Ishikawa (cell line): ENCODE measurements at regions not wholly inside any gene's neighbourhood (a gene's known extent, or its start where the extent isn't known, plus 50 kb on each side); places are given as distances from the start of the nearest gene placed in this dataset.

Source experiments
- CEBPB ChIP-seq: IDR thresholded peaks from 2 replicates; pipeline ENCODE4 v1.6.1; 2012
- CREB1 ChIP-seq: IDR thresholded peaks from 2 replicates; pipeline ENCODE4 v1.6.1; 2012; ENCODE audit warnings: low read depth
- EGR1 ChIP-seq: IDR thresholded peaks from 2 replicates; pipeline ENCODE4 v1.6.1; 2012
- EP300 ChIP-seq: IDR thresholded peaks from 2 replicates; pipeline ENCODE4 v1.6.1; 2012; ENCODE audit warnings: borderline replicate concordance
- FOXM1 ChIP-seq: IDR thresholded peaks from 2 replicates; pipeline ENCODE4 v1.6.1; 2012; ENCODE audit warnings: low read depth, borderline replicate concordance
- MAX ChIP-seq: IDR thresholded peaks from 2 replicates; pipeline ENCODE4 v1.6.1; 2012
- NFIC ChIP-seq: IDR thresholded peaks from 2 replicates; pipeline ENCODE4 v1.6.1; 2012
- RAD21 ChIP-seq: IDR thresholded peaks from 2 replicates; pipeline ENCODE4 v1.6.1; 2012; ENCODE audit warnings: low read depth
- REST ChIP-seq: IDR thresholded peaks from 2 replicates; pipeline ENCODE4 v1.6.1; 2012; ENCODE audit warnings: low read depth, mild to moderate bottlenecking
- TAF1 ChIP-seq: IDR thresholded peaks from 2 replicates; pipeline ENCODE4 v1.6.1; 2012; ENCODE audit warnings: low read depth, mild to moderate bottlenecking
- TCF12 ChIP-seq: IDR thresholded peaks from 2 replicates; pipeline ENCODE4 v1.6.1; 2012; ENCODE audit warnings: low read depth
- TEAD4 ChIP-seq: IDR thresholded peaks from 2 replicates; pipeline ENCODE4 v1.6.1; 2012
- USF1 ChIP-seq: IDR thresholded peaks from 2 replicates; pipeline ENCODE4 v1.6.1; 2012
- YY1 ChIP-seq: IDR thresholded peaks from 2 replicates; pipeline ENCODE4 v1.6.1; 2012; ENCODE audit warnings: low read depth
- ZBTB7A ChIP-seq: IDR thresholded peaks from 2 replicates; pipeline ENCODE4 v1.6.1; 2012; ENCODE audit warnings: low read depth

GRCh38 chr14:85187521-85187920 lies 342.4 kb upstream of the FLRT2 start:
- TF ChIP-seq REST (no peak), NFIC (no peak), TEAD4 (no peak), EP300 (no peak), TAF1 (no peak), YY1 (no peak), TCF12 (no peak), EGR1 (no peak), MAX (no peak), CREB1 (no peak), FOXM1 (no peak), RAD21 (no peak)

- no peak for TF ChIP-seq RAD21
- TF ChIP-seq EP300, result no peak
- no peak for TF ChIP-seq ZBTB7A
- TF ChIP-seq CEBPB, result no peak
- TF ChIP-seq EGR1, result no peak
- TF ChIP-seq CREB1, result no peak
- TF ChIP-seq FOXM1, result no peak
- no peak for TF ChIP-seq TEAD4
- no peak for TF ChIP-seq USF1
- TF ChIP-seq REST, result no peak
- no peak for TF ChIP-seq TCF12
Measured at GRCh38 chr14:85188836-85189235, 341.1 kb upstream of the FLRT2 start.

GRCh38 chr14:85190251-85190650 lies 339.7 kb upstream of the FLRT2 start:
- no peak for TF ChIP-seq REST
- TF ChIP-seq TEAD4, result no peak

- TF ChIP-seq TCF12, result no peak
- no peak for TF ChIP-seq ZBTB7A
- no peak for TF ChIP-seq TEAD4
- no peak for TF ChIP-seq TAF1
- TF ChIP-seq RAD21, result no peak
- TF ChIP-seq MAX, result no peak
- TF ChIP-seq EGR1, result no peak
- TF ChIP-seq USF1, result no peak
- no peak for TF ChIP-seq FOXM1
- no peak for TF ChIP-seq CEBPB
- no peak for TF ChIP-seq EP300
Measured at GRCh38 chr14:85191986-85192385, 338.0 kb upstream of the FLRT2 start.

GRCh38 chr14:85195872-85196477 lies 334.0 kb upstream of the FLRT2 start:
- TF ChIP-seq FOXM1 (no peak), RAD21 (peak; percentile 76), CREB1 (no peak), TCF12 (no peak), ZBTB7A (no peak), USF1 (no peak)
